Thyroid gland (tissue), 4 donors: ENCODE measurements at regions not wholly inside any gene's neighbourhood (a gene's known extent, or its start where the extent isn't known, plus 50 kb on each side); places are given as distances from the start of the nearest gene placed in this dataset.

ENCODE experiments used
- POLR2A ChIP-seq, 2 donors: fragments of 450-650 bp; IDR thresholded peaks; one replicate each; pipeline ENCODE4 v1.6.1; 2017; ENCODE audit warnings: antibody characterized with exemption in 2 of 2, mild to moderate bottlenecking in 2 of 2, moderate library complexity in 1 of 2
- TF ChIP-seq, protein P1 (sequence below), 6 experiments: fragments of 200-600 bp in 3 of 6; fragments of 450-650 bp in 3 of 6; sonication (generic) in 3 of 6; IDR thresholded peaks; one replicate each; pipeline ENCODE4 v1.5.1; 2016 to 2019; ENCODE audit warnings: antibody characterized with exemption in 6 of 6, mild to moderate bottlenecking in 2 of 6, inconsistent platforms in 1 of 6, moderate library complexity in 1 of 6

GRCh38 chr7:152579070-152579469 is 96.9 kb downstream of the XRCC2 start:
- no peak for TF ChIP-seq POLR2A (IDR thresholded peaks at IDR 0.05)
- TF ChIP-seq, protein P1, sequence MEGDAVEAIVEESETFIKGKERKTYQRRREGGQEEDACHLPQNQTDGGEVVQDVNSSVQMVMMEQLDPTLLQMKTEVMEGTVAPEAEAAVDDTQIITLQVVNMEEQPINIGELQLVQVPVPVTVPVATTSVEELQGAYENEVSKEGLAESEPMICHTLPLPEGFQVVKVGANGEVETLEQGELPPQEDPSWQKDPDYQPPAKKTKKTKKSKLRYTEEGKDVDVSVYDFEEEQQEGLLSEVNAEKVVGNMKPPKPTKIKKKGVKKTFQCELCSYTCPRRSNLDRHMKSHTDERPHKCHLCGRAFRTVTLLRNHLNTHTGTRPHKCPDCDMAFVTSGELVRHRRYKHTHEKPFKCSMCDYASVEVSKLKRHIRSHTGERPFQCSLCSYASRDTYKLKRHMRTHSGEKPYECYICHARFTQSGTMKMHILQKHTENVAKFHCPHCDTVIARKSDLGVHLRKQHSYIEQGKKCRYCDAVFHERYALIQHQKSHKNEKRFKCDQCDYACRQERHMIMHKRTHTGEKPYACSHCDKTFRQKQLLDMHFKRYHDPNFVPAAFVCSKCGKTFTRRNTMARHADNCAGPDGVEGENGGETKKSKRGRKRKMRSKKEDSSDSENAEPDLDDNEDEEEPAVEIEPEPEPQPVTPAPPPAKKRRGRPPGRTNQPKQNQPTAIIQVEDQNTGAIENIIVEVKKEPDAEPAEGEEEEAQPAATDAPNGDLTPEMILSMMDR (IDR thresholded peaks at IDR 0.05), result no peak
